Nephron (organoid): ENCODE measurements at regions not wholly inside any gene's neighbourhood (a gene's known extent, or its start where the extent isn't known, plus 50 kb on each side); places are given as distances from the start of the nearest gene placed in this dataset.

Source experiments
- H3K27ac Mint-ChIP-seq, 3 experiments: 2 replicates each; pipeline ENCODE4 v1.8.0; 2020; ENCODE audit warnings: mixed read lengths in 3 of 3, mild to moderate bottlenecking in 2 of 3, moderate library complexity in 1 of 3
- H3K27me3 Mint-ChIP-seq: 2 replicates; pipeline ENCODE4 v1.8.0; 2021; ENCODE audit warnings: low read depth, mild to moderate bottlenecking, moderate library complexity, mixed read lengths
- H3K36me3 Mint-ChIP-seq: 2 replicates; pipeline ENCODE4 v1.8.0; 2020; ENCODE audit warnings: low read depth, mixed read lengths
- H3K4me1 Mint-ChIP-seq: 2 replicates; pipeline ENCODE4 v1.8.0; 2020; ENCODE audit warnings: mixed read lengths
- H3K4me3 Mint-ChIP-seq, 3 experiments: 2 replicates each; pipeline ENCODE4 v1.8.0; 2020; ENCODE audit warnings: mild to moderate bottlenecking in 3 of 3, mixed read lengths in 3 of 3, moderate library complexity in 2 of 3
- H3K9me3 Mint-ChIP-seq: 2 replicates; pipeline ENCODE4 v1.8.0; 2020; ENCODE audit warnings: mixed read lengths
- TF ChIP-seq, protein P1 (sequence below), 3 experiments: fragments of 200-600 bp; sonication (generic); IDR thresholded peaks; one replicate each; pipeline ENCODE4 v1.5.0; 2021; ENCODE audit warnings: antibody characterized with exemption in 3 of 3; ENCODE audit not compliant: unreplicated experiment in 3 of 3

GRCh38 chr22:45072322-45072903 lies 62.6 kb upstream of the PHF21B start:
- no peak overlapping the region for H3K27ac Mint-ChIP-seq
- H3K4me3 Mint-ChIP-seq, result no peak overlapping the region
- H3K27me3 Mint-ChIP-seq, result peaks cover 62% of the 10 kb centered on the region
- H3K36me3 Mint-ChIP-seq, result no peaks in the 10 kb centered on the region
- H3K4me1 Mint-ChIP-seq, result no peaks in the 10 kb centered on the region
- H3K9me3 Mint-ChIP-seq, result peaks cover 7% of the 10 kb centered on the region
- TF ChIP-seq, protein P1, sequence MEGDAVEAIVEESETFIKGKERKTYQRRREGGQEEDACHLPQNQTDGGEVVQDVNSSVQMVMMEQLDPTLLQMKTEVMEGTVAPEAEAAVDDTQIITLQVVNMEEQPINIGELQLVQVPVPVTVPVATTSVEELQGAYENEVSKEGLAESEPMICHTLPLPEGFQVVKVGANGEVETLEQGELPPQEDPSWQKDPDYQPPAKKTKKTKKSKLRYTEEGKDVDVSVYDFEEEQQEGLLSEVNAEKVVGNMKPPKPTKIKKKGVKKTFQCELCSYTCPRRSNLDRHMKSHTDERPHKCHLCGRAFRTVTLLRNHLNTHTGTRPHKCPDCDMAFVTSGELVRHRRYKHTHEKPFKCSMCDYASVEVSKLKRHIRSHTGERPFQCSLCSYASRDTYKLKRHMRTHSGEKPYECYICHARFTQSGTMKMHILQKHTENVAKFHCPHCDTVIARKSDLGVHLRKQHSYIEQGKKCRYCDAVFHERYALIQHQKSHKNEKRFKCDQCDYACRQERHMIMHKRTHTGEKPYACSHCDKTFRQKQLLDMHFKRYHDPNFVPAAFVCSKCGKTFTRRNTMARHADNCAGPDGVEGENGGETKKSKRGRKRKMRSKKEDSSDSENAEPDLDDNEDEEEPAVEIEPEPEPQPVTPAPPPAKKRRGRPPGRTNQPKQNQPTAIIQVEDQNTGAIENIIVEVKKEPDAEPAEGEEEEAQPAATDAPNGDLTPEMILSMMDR (IDR thresholded peaks at IDR 0.05; ENCODE audit: unreplicated experiment in 3 of 3), result no peak

DNA sequence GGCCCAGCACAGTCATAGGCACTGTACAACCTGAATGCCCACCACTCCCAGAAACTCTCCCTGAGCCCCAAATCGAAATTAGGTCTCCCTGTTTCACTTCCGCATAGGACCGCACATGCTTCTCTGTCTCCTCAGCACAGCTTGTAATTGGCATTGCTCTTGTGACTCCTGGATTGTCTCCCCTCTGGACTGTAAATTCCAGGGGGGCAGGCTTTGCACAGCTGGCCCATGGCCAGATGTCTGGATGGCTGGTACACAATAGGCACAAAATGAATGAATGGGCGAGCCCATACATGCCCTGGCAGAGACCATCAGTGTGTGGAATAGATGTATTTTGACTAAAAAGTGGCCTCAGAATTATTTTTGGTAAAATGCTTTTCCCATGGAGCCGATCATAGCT lies 63.3 kb upstream of the PHF21B start:
- Mint-ChIP-seq H3K27me3 (peaks cover 63% of the 10 kb centered on the region), H3K9me3 (peaks cover 4% of the 10 kb centered on the region), H3K4me1 (no peaks in the 10 kb centered on the region), H3K27ac (no peak overlapping the region), H3K36me3 (no peaks in the 10 kb centered on the region), H3K4me3 (no peak overlapping the region)
- TF ChIP-seq, protein P1 (IDR thresholded peaks at IDR 0.05; ENCODE audit: unreplicated experiment in 3 of 3), result no peak

GRCh38 chr22:45077286-45077685 lies 67.5 kb upstream of the PHF21B start:
- H3K27me3 Mint-ChIP-seq, result peaks cover 75% of the 10 kb centered on the region
- H3K27ac Mint-ChIP-seq, result no peak overlapping the region
- peaks cover 4% of the 10 kb centered on the region for H3K9me3 Mint-ChIP-seq
- H3K4me1 Mint-ChIP-seq, result no peaks in the 10 kb centered on the region
- TF ChIP-seq, protein P1 (IDR thresholded peaks at IDR 0.05; ENCODE audit: unreplicated experiment in 3 of 3), result no peak
- H3K4me3 Mint-ChIP-seq, result no peak overlapping the region
- H3K36me3 Mint-ChIP-seq, result peaks cover 4% of the 10 kb centered on the region

DNA sequence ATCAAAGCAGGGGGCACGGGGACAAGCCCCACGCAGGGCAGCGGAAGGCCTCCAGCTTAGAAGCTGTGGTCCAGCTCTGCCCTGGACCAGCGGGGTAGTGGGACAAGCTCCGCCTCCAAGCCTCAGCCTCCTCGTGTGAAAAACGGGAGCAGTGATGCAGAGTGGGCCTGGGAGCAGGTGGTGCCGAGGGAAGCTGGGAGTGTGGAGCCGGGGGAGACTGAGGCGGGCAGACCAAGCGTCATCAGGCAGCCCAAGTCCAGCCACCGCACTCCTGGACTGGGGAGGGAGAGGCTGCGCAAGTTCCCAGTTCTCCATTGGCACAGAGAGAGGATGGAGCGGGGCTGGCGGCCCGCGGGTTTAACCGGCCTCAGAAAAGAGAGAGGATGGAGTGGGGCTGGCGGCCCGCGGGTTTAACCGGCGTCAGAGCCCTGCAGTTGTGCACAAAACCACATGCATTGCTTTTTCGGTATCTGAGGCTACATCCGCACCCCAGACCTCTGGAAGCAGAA lies 68.1 kb upstream of the PHF21B start:
- Mint-ChIP-seq H3K27me3 (peaks cover 75% of the 10 kb centered on the region), H3K36me3 (peaks cover 4% of the 10 kb centered on the region), H3K27ac (no peak overlapping the region), H3K9me3 (peaks cover 4% of the 10 kb centered on the region), H3K4me1 (no peaks in the 10 kb centered on the region), H3K4me3 (no peak overlapping the region)
- TF ChIP-seq, protein P1 (IDR thresholded peaks at IDR 0.05; ENCODE audit: unreplicated experiment in 3 of 3), result no peak

GRCh38 chr22:45082795-45083194 lies 73.0 kb upstream of the PHF21B start:
- Mint-ChIP-seq H3K36me3 (peaks cover 4% of the 10 kb centered on the region), H3K4me1 (no peaks in the 10 kb centered on the region), H3K27me3 (peaks cover 44% of the 10 kb centered on the region), H3K4me3 (no peak overlapping the region), H3K9me3 (peaks cover 4% of the 10 kb centered on the region), H3K27ac (no peak overlapping the region)
- TF ChIP-seq, protein P1 (IDR thresholded peaks at IDR 0.05; ENCODE audit: unreplicated experiment in 3 of 3), result no peak

- H3K9me3 Mint-ChIP-seq, result peaks cover 4% of the 10 kb centered on the region
- peaks cover 37% of the 10 kb centered on the region for H3K27me3 Mint-ChIP-seq
- peaks cover 4% of the 10 kb centered on the region for H3K36me3 Mint-ChIP-seq
- no peak overlapping the region for H3K27ac Mint-ChIP-seq
- no peak overlapping the region for H3K4me3 Mint-ChIP-seq
- TF ChIP-seq, protein P1 (IDR thresholded peaks at IDR 0.05; ENCODE audit: unreplicated experiment in 3 of 3), result no peak
- peaks cover 3% of the 10 kb centered on the region for H3K4me1 Mint-ChIP-seq
Observed at GRCh38 chr22:45083659-45084305, 74.0 kb upstream of the PHF21B start.
